ENCODE measurements at regions not wholly inside any gene's neighbourhood (a gene's known extent, or its start where the extent isn't known, plus 50 kb on each side); places are given as distances from the start of the nearest gene placed in this dataset.
"Not testable (repeated sequence)": the region's sequence is repeated elsewhere in the genome, so short reads cannot be mapped to it uniquely, and the experiment has no call there.

GRCh38 chr2:196516564-196516963 lies 123.0 kb upstream of the CCDC150 start:
- no peak for DNase-seq (ENCODE audit: low read depth in 1 of 2, low spot score in 1 of 2)

- no peak for DNase-seq (ENCODE audit: low read depth in 1 of 2, low spot score in 1 of 2)
Measured at GRCh38 chr2:196520605-196521004, 118.9 kb upstream of the CCDC150 start.

- DNase-seq (ENCODE audit: low read depth in 1 of 2, low spot score in 1 of 2), result not testable (repeated sequence)
Measured at GRCh38 chr2:196526981-196527725, 112.4 kb upstream of the CCDC150 start.

GRCh38 chr2:196528486-196529223 lies 110.9 kb upstream of the CCDC150 start:
- no peak for DNase-seq (ENCODE audit: low read depth in 1 of 2, low spot score in 1 of 2)

- no peak for DNase-seq (ENCODE audit: low read depth in 1 of 2, low spot score in 1 of 2)
Measured at GRCh38 chr2:196530910-196531309, 108.6 kb upstream of the CCDC150 start.

DNA sequence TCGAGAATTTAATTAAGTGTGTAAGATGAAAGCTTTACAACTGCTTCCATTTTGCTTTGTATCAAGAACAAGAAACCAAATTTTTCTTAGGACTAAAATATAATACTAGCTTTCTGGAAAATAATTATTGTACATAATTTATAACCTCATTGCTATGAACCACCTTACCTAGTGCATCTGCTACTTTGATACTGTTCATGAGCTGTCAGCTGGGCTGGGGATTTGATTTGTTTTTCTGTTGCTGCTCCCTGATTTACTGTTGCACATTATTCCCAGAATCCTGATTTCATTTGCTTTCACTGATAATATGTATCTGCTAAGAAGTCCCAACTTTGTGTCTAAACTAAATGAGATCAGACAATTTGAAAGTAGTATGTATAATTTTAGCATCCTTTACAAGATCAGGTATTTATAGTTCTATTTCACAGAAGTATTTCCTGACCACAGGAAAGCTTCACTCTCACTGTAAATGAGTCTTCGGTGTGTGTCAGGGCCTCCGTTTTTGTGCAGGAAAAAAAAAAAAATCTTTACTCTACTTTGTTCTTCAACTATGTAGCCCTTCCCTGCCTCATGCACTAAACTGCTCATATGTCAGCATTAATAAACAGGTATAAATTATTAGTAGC lies 105.6 kb upstream of the CCDC150 start:
- no peak for DNase-seq (ENCODE audit: low read depth in 1 of 2, low spot score in 1 of 2)

DNA sequence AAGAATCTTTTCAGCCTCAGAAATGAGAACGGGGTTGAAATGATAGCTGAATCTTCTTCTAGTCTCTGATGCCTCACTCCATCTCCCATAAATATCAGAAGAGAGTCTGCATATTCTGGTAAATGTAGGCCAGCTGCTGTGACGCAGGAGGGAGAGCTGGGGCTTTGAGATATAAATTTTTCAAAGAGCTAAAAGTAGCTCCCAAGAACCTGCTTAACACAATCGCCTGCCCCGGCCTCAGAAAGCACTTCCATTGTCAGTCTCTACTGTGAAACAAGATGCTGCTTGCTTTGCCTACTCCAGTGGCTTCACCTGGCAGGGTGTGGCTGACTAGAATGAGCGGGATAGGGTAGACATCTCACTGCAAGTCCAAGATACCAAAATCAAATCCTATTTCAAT lies 105.0 kb upstream of the CCDC150 start:
- no peak for DNase-seq (ENCODE audit: low read depth in 1 of 2, low spot score in 1 of 2)

DNA sequence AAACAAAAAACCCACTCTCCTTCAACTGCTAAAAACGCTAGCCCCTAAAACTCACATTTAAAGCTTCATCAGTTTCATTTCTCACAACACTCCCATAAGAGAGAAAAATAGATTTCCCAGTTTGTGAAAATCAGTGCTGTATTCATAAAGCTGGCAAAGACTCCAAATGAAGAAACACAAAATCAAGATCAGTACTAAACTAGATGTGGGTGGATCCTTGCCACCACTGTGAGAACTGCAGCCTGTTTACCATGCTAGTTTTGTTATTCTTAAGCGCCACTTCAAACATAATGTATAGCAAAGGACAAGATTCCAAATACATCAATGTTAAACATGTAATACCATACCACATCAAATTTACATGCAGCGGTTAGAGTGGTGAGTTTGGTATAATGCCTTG lies 104.5 kb upstream of the CCDC150 start:
- no peak for DNase-seq (ENCODE audit: low read depth in 1 of 2, low spot score in 1 of 2)

- DNase-seq (ENCODE audit: low read depth in 1 of 2, low spot score in 1 of 2), result no peak
Measured at GRCh38 chr2:196535742-196536141, 103.8 kb upstream of the CCDC150 start.

DNA sequence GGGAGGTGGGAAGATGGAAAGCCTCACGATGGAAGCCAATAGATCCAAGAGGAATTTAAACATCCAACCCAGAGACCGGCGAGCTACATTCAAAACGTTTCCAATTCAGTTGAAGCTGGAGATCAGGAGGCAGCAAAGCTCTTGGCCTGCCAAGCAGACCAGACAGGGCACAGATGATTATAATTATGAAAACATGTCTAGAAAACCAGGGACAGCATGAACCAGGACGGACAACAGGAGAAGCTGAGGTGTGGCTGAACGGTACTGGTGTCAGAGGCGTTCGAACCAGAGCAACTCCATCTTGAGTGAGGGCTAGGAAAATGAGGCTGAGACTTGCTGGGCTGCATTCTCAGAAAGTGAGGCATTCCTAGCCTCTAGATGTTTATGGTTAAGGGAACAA lies 102.2 kb upstream of the CCDC150 start:
- DNase-seq (ENCODE audit: low read depth in 1 of 2, low spot score in 1 of 2), result no peak

DNA sequence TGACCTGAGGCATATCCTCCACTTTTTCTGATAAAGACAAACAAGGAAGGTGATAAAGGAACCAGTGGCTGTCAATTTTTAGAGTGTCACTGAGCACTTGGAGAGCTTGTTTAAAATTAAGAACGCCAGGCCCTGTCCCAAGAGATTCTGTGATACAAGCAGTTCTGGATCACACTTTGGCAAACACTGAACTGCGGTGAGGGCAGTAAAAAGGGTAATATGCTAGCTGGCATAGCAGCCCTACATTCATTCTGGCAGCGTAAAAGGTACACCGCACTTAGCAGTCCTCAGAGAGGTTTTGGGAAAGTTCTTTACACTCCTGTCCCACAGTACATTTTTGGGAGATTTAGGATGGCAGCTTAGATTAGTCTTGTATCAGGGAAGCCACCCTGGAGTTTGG lies 101.3 kb upstream of the CCDC150 start:
- no peak for DNase-seq (ENCODE audit: low read depth in 1 of 2, low spot score in 1 of 2)

DNA sequence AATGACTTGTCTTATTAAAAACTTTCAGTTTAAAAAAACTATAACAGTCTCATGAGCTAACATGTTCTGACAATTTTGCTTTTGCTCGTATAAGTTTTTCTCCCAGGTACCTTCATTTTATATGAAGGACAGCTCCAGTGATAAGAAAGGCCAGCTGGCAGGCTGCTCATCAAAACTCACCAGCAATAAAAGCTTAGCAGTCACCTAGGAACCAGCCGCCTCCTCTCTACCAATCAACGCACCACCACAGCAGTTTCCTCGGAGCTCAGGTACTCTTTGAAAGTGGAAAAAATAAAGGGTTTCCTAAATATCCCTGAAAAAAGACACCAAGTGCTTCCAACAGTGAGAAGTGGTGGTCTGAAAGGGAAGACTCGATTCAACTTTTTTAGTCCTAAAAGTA lies 100.9 kb upstream of the CCDC150 start:
- no peak for DNase-seq (ENCODE audit: low read depth in 1 of 2, low spot score in 1 of 2)

DNA sequence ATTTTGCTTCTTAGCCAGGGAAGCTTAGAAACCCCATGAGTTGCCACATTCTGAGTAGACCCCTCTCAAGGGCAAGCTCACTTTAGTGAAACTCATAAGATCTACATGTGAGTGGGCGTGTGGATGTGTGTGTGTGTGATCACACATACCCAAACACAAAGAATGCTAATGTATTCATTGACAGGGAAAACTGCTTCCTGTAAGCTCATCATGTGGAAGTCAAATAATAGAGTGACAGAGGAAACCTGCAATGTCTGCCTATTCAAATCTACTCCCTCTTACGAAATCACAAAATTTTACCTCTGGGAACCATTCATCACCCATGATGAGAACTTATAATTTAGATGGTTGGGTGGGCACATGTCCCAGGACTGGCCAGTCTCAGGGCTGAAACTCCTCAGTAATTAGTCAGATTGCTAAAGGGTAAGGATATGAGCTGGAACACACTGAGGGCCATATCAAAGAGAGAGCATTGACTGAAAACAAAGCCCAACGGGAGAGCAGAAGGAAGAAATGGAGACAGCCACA lies 94.5 kb upstream of the CCDC150 start:
- DNase-seq (ENCODE audit: low read depth in 1 of 2, low spot score in 1 of 2), result no peak

DNA sequence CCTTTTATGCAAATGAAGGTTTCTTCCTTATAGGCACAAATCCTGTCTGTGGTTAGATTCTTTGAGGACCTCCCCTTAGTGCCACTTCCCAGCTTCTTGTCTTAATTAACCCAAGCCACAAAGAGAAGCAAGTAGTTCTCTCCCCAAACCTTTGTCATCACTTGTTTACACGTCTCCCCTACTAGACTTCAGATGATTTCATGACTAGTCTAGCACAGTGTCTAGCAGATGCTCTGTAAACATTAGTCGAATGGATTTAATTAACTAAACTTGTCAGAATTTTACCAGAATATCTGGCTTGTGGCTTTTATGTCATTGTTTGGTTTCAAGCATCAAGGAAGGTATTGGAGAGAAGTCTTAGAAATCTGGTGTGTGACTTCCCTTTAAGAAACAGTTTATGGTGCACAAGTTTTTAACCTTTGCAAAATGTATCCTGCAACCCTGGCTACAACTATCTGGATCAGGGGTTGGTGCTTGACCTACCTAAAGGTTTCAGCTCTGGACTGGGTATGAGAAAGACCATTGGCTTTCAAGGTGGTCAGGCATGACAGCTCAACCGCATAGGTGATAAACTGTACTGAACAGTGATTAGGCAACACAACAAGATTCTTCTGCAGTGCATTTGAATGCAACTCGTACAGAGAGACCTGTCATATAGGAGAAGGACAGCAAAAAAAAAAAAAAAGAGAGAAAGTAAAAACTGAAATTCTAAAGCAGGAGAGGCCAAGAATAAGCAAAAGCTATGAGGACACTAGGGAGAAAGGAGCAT lies 93.2 kb upstream of the CCDC150 start:
- DNase-seq (ENCODE audit: low read depth in 1 of 2, low spot score in 1 of 2), result no peak

DNA sequence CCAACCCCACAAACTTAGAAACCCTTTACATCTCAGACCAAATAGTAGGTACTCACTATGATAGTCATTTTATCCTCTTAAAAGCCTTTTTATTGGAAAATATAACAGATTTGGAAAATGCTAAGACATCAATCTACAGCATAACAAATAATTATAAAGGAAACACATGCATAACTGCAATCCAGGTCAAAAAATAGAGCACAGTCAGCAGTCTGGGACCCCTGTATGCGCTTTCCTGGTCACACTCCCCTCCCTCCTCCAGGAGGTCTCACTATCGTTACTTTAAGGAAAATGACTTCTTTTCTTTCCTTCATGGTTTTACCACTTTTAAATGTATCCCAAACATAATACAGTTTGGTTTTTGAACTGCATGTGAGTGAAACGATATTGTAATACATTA lies 90.5 kb upstream of the CCDC150 start:
- DNase-seq (ENCODE audit: low read depth in 1 of 2, low spot score in 1 of 2), result no peak

DNA sequence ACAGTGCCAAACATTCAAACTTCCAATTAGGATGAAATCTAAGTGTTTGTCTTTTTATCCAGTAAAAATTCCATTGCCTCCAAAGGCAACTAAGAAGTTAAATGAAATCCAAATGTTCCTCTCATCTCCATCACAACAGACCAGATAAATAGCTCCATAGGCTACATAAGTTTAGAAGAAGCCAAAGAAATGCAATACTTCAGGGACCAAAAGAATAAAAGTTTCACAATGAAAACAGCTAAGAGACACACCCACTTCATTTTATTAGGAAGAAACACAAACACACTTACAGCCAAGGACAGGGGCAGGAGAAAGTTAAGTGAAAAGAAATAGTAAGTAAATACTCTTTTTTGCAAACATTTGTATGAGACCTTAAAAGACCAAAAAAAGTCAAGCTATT lies 88.5 kb upstream of the CCDC150 start:
- DNase-seq (ENCODE audit: low read depth in 1 of 2, low spot score in 1 of 2), result no peak

- DNase-seq (ENCODE audit: low read depth in 1 of 2, low spot score in 1 of 2), result no peak
Measured at GRCh38 chr2:196555161-196555560, 84.4 kb upstream of the CCDC150 start.

- DNase-seq (ENCODE audit: low read depth in 1 of 2, low spot score in 1 of 2), result no peak
Measured at GRCh38 chr2:196555726-196556125, 83.8 kb upstream of the CCDC150 start.

- DNase-seq (ENCODE audit: low read depth in 1 of 2, low spot score in 1 of 2), result no peak
Measured at GRCh38 chr2:196558497-196558896, 81.0 kb upstream of the CCDC150 start.

GRCh38 chr2:196563876-196564275 lies 75.6 kb upstream of the CCDC150 start:
- DNase-seq (ENCODE audit: low read depth in 1 of 2, low spot score in 1 of 2), result no peak

DNA sequence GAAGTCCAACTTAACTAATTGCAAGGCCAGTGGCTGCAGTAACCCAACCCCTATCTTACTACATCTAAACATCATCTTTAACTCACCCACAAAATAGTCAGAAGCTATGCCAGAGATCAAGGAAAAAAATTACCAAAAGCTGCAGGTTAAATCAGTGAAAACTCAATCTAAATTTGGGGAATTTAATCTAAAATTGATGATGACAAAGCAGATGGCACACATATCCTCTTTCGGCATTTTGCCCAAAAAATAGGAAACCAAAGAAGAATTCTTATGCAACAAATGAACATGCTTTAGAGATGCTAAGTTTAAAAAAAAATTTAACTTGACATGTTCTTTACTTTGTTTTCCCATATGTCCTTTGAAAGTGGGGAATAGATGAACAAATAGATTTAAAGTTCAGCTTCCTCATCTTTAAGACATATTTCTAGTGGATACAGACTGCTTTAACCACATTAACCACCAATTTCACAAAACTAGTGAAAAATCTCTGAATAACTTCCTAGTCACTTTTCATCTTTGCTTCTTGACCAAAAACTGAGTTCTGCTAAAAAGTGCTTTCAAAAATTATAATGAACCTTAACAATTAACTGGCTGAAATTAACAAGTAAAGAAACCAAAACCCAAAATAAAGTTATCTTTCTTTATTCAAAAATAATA lies 74.3 kb upstream of the CCDC150 start:
- DNase-seq (ENCODE audit: low read depth in 1 of 2, low spot score in 1 of 2), result no peak
